ENCODE measurements at regions not wholly inside any gene's neighbourhood (a gene's known extent, or its start where the extent isn't known, plus 50 kb on each side); places are given as distances from the start of the nearest gene placed in this dataset.

- no peak for DNase-seq (ENCODE audit: low spot score)
- H3K4me1 ChIP-seq (ENCODE audit: insufficient read depth, low read length, poor library complexity, severe bottlenecking) = no peaks in the 10 kb centered on the region
- H3K27ac ChIP-seq (ENCODE audit: low read depth, low read length, poor library complexity, severe bottlenecking) = no peak overlapping the region
- no TSS peak for BruUV-seq (replicated peaks)
- TF ChIP-seq CTCF (conservative IDR thresholded peaks at IDR 0.05; ENCODE audit: low read length) = no peak
- TF ChIP-seq EZH2phosphoT487 (IDR thresholded peaks at IDR 0.05; ENCODE audit: borderline replicate concordance, low read depth, low read length) = no peak
- H3K9me2 ChIP-seq (ENCODE audit: insufficient read depth, low read length) = no peaks in the 10 kb centered on the region
- intact Hi-C loops (cut with micrococcal nuclease; ENCODE audit: unreplicated experiment) = no loop called here
- H3K4me2 ChIP-seq (ENCODE audit: low read length) = no peak overlapping the region
- H4K20me1 ChIP-seq (ENCODE audit: insufficient read depth, low read length) = no peaks in the 10 kb centered on the region
- no peaks in the 10 kb centered on the region for H3K79me2 ChIP-seq (ENCODE audit: insufficient read depth, low read depth, low read length)
- no peak overlapping the region for H3K4me3 ChIP-seq (ENCODE audit: low read depth, low read length, poor library complexity, severe bottlenecking)
- ChIA-PET POLR2A (no interaction called here), CTCF (ENCODE audit: unreplicated experiment) (no interaction called here)
- H3K9me3 ChIP-seq (ENCODE audit: low read length) = no peaks in the 10 kb centered on the region
- no peak overlapping the region for H2AFZ ChIP-seq (ENCODE audit: low read length)
- no peaks in the 10 kb centered on the region for H3K36me3 ChIP-seq (ENCODE audit: insufficient read depth, low read length)
These were observed 1250.6 kb downstream of the EFNA5 start for GRCh38 chr5:106420102-106420501.

- Histone ChIP-seq H3K9me3 (ENCODE audit: low read length) (no peaks in the 10 kb centered on the region), H4K20me1 (ENCODE audit: insufficient read depth, low read length) (no peaks in the 10 kb centered on the region), H3K4me1 (ENCODE audit: insufficient read depth, low read length, poor library complexity, severe bottlenecking) (no peaks in the 10 kb centered on the region), H3K9me2 (ENCODE audit: insufficient read depth, low read length) (no peaks in the 10 kb centered on the region), H3K4me3 (ENCODE audit: low read depth, low read length, poor library complexity, severe bottlenecking) (no peak overlapping the region), H3K79me2 (ENCODE audit: insufficient read depth, low read depth, low read length) (no peaks in the 10 kb centered on the region), H3K27ac (ENCODE audit: low read depth, low read length, poor library complexity, severe bottlenecking) (no peak overlapping the region), H3K4me2 (ENCODE audit: low read length) (no peak overlapping the region), H3K36me3 (ENCODE audit: insufficient read depth, low read length) (no peaks in the 10 kb centered on the region), H2AFZ (ENCODE audit: low read length) (no peak overlapping the region)
- intact Hi-C loops (cut with micrococcal nuclease; ENCODE audit: unreplicated experiment) = no loop called here
- TF ChIP-seq EZH2phosphoT487 (IDR thresholded peaks at IDR 0.05; ENCODE audit: borderline replicate concordance, low read depth, low read length) = no peak
- no peak for TF ChIP-seq CTCF (conservative IDR thresholded peaks at IDR 0.05; ENCODE audit: low read length)
- BruUV-seq (replicated peaks) = no TSS peak
- no peak for DNase-seq (ENCODE audit: low spot score)
- POLR2A ChIA-PET = no interaction called here
- CTCF ChIA-PET (ENCODE audit: unreplicated experiment) = no interaction called here
These were observed 1252.5 kb downstream of the EFNA5 start for GRCh38 chr5:106418196-106418595.

- Histone ChIP-seq H3K4me1 (ENCODE audit: insufficient read depth, low read length, poor library complexity, severe bottlenecking) (no peaks in the 10 kb centered on the region), H3K79me2 (ENCODE audit: insufficient read depth, low read depth, low read length) (no peaks in the 10 kb centered on the region), H3K9me2 (ENCODE audit: insufficient read depth, low read length) (no peaks in the 10 kb centered on the region), H3K36me3 (ENCODE audit: insufficient read depth, low read length) (no peaks in the 10 kb centered on the region), H4K20me1 (ENCODE audit: insufficient read depth, low read length) (no peaks in the 10 kb centered on the region), H2AFZ (ENCODE audit: low read length) (no peak overlapping the region), H3K9me3 (ENCODE audit: low read length) (no peaks in the 10 kb centered on the region), H3K27ac (ENCODE audit: low read depth, low read length, poor library complexity, severe bottlenecking) (no peak overlapping the region), H3K4me3 (ENCODE audit: low read depth, low read length, poor library complexity, severe bottlenecking) (no peak overlapping the region), H3K4me2 (ENCODE audit: low read length) (no peak overlapping the region)
- ChIA-PET CTCF (ENCODE audit: unreplicated experiment) (no interaction called here), POLR2A (interaction anchor here (0.5 to 0.6 kb wide), 2 partner anchors 1344 to 1695 kb away, joined by 3 to 4 read pairs; no protein-coding TSS in a partner anchor)
- no peak for TF ChIP-seq EZH2phosphoT487 (IDR thresholded peaks at IDR 0.05; ENCODE audit: borderline replicate concordance, low read depth, low read length)
- TF ChIP-seq CTCF (conservative IDR thresholded peaks at IDR 0.05; ENCODE audit: low read length) = no peak
- no peak for DNase-seq (ENCODE audit: low spot score)
- intact Hi-C loops (cut with micrococcal nuclease; ENCODE audit: unreplicated experiment) = no loop called here
- no TSS peak for BruUV-seq (replicated peaks)
These were observed 1253.2 kb downstream of the EFNA5 start for GRCh38 chr5:106417566-106417965.
